ENCODE measurements at regions not wholly inside any gene's neighbourhood (a gene's known extent, or its start where the extent isn't known, plus 50 kb on each side); places are given as distances from the start of the nearest gene placed in this dataset.
"Not testable (repeated sequence)": the region's sequence is repeated elsewhere in the genome, so short reads cannot be mapped to it uniquely, and the experiment has no call there.

- no peak for DNase-seq (ENCODE audit: low spot score)
Observed at GRCh38 chr20:22690616-22691179, 106.3 kb upstream of the FOXA2 start.

GRCh38 chr20:22691369-22692118 is 107.2 kb upstream of the FOXA2 start:
- DNase-seq (ENCODE audit: low spot score): peak; percentile 85

- no peak for DNase-seq (ENCODE audit: low spot score)
Observed at GRCh38 chr20:22692119-22692475, 107.7 kb upstream of the FOXA2 start.

GRCh38 chr20:22692620-22693019 is 108.2 kb upstream of the FOXA2 start:
- DNase-seq (ENCODE audit: low spot score): not testable (repeated sequence)

- no peak for DNase-seq (ENCODE audit: low spot score)
Observed at GRCh38 chr20:22696759-22697158, 112.4 kb upstream of the FOXA2 start.

- no peak for DNase-seq (ENCODE audit: low spot score)
Observed at GRCh38 chr20:22698259-22698842, 114.0 kb upstream of the FOXA2 start.

- DNase-seq (ENCODE audit: low spot score): no peak
Observed at GRCh38 chr20:22699396-22699795, 115.0 kb upstream of the FOXA2 start.

- DNase-seq (ENCODE audit: low spot score): no peak
Observed at GRCh38 chr20:22700367-22700766, 116.0 kb upstream of the FOXA2 start.

- DNase-seq (ENCODE audit: low spot score): no peak
Observed at GRCh38 chr20:22701679-22702308, 117.4 kb upstream of the FOXA2 start.

- DNase-seq (ENCODE audit: low spot score): no peak
Observed at GRCh38 chr20:22703843-22704242, 119.5 kb upstream of the FOXA2 start.

- no peak for DNase-seq (ENCODE audit: low spot score)
Observed at GRCh38 chr20:22711971-22712755, 127.8 kb upstream of the FOXA2 start.

- no peak for DNase-seq (ENCODE audit: low spot score)
Observed at GRCh38 chr20:22716821-22717351, 132.5 kb upstream of the FOXA2 start.

GRCh38 chr20:22717466-22717865 is 133.1 kb upstream of the FOXA2 start:
- no peak for DNase-seq (ENCODE audit: low spot score)

- DNase-seq (ENCODE audit: low spot score): no peak
Observed at GRCh38 chr20:22719167-22719591, 134.8 kb upstream of the FOXA2 start.

- no peak for DNase-seq (ENCODE audit: low spot score)
Observed at GRCh38 chr20:22720206-22720605, 135.8 kb upstream of the FOXA2 start.

- DNase-seq (ENCODE audit: low spot score): no peak
Observed at GRCh38 chr20:22722811-22723210, 138.4 kb upstream of the FOXA2 start.

- DNase-seq (ENCODE audit: low spot score): no peak
Observed at GRCh38 chr20:22723659-22724058, 139.3 kb upstream of the FOXA2 start.

- no peak for DNase-seq (ENCODE audit: low spot score)
Observed at GRCh38 chr20:22728146-22728745, 143.9 kb upstream of the FOXA2 start.

- no peak for DNase-seq (ENCODE audit: low spot score)
Observed at GRCh38 chr20:22729180-22729579, 144.8 kb upstream of the FOXA2 start.

- DNase-seq (ENCODE audit: low spot score): no peak
Observed at GRCh38 chr20:22729616-22730236, 145.4 kb upstream of the FOXA2 start.

GRCh38 chr20:22732751-22733150 is 148.4 kb upstream of the FOXA2 start:
- DNase-seq (ENCODE audit: low spot score): no peak
